ENCODE measurements at regions not wholly inside any gene's neighbourhood (a gene's known extent, or its start where the extent isn't known, plus 50 kb on each side); places are given as distances from the start of the nearest gene placed in this dataset.

- TF ChIP-seq EZH2 (IDR thresholded peaks at IDR 0.05; ENCODE audit: insufficient read depth, poor library complexity, severe bottlenecking): no peak
- TF ChIP-seq EZH2phosphoT487 (IDR thresholded peaks at IDR 0.05; ENCODE audit: insufficient read depth, low read depth): no peak
Measured at GRCh38 chr1:94714152-94714551, 106.0 kb upstream of the SLC44A3 start.
